Ovary (tissue), 3 donors: ENCODE measurements at regions not wholly inside any gene's neighbourhood (a gene's known extent, or its start where the extent isn't known, plus 50 kb on each side); places are given as distances from the start of the nearest gene placed in this dataset.

ENCODE experiments used
- CTCF ChIP-seq, 3 donors: fragments of 450-650 bp in 2 of 3; fragments of 200-600 bp in 1 of 3; IDR thresholded peaks; one replicate each; pipeline versions ENCODE4 v1.5.1 to v1.8.0; 2016 to 2022; ENCODE audit warnings: antibody characterized with exemption in 3 of 3, mild to moderate bottlenecking in 1 of 3
- EP300 ChIP-seq: sonication (generic); formaldehyde crosslinking; IDR thresholded peaks from one replicate; pipeline ENCODE4 v1.6.1; 2017; ENCODE audit warnings: antibody characterized with exemption
- POLR2A ChIP-seq: fragments of 450-650 bp; IDR thresholded peaks from one replicate; pipeline ENCODE4 v1.6.1; 2017; ENCODE audit warnings: antibody characterized with exemption, mild to moderate bottlenecking, moderate library complexity
- donor health status: DM: no; HTN: no; CAD: no.

DNA sequence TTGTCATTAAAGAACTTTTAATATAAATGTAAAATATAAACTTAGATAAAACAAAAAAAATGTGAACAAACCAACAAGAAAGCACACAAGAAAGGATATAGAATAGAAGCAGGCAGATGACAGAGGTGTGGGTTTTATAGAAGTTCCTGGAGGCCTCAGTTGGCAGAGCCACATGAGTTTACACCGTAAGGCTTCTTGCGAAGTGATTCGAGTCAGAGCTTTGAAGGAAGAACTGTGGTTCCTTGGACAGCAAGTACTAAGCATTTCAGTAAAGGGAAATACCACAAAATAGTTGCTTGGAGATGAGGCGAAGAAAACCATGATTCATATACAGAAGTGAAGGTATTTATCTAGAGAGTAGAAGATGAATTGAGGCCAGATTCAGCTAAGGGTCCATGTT, 207.9 kb upstream of the EYA4 start:
- TF ChIP-seq EP300 (no peak), POLR2A (no peak), CTCF (IDR thresholded peaks at IDR 0.05) (no peak)
